ENCODE measurements at regions not wholly inside any gene's neighbourhood (a gene's known extent, or its start where the extent isn't known, plus 50 kb on each side); places are given as distances from the start of the nearest gene placed in this dataset.

- no peak for DNase-seq
Measured at GRCh38 chr10:105844676-105845570, 1203.8 kb downstream of the SORCS3 start.

- no peak for DNase-seq
Measured at GRCh38 chr10:105844241-105844640, 1203.2 kb downstream of the SORCS3 start.

GRCh38 chr10:105843786-105844185, 1202.7 kb downstream of the SORCS3 start:
- no peak for DNase-seq

- DNase-seq: no peak
Measured at GRCh38 chr10:105840288-105840770, 1199.2 kb downstream of the SORCS3 start.

- no peak for DNase-seq
Measured at GRCh38 chr10:105838392-105838791, 1197.3 kb downstream of the SORCS3 start.

- DNase-seq: no peak
Measured at GRCh38 chr10:105837951-105838350, 1196.9 kb downstream of the SORCS3 start.

GRCh38 chr10:105834261-105835059, 1193.4 kb downstream of the SORCS3 start:
- DNase-seq: no peak

GRCh38 chr10:105827133-105827532, 1186.0 kb downstream of the SORCS3 start:
- no peak for DNase-seq

- no peak for DNase-seq
Measured at GRCh38 chr10:105807935-105808587, 1167.0 kb downstream of the SORCS3 start.

- no peak for DNase-seq
Measured at GRCh38 chr10:105803206-105803605, 1162.1 kb downstream of the SORCS3 start.

GRCh38 chr10:105800641-105801040, 1159.6 kb downstream of the SORCS3 start:
- no peak for DNase-seq

- no peak for DNase-seq
Measured at GRCh38 chr10:105798328-105798889, 1157.3 kb downstream of the SORCS3 start.

- DNase-seq: no peak
Measured at GRCh38 chr10:105797234-105797890, 1156.3 kb downstream of the SORCS3 start.

GRCh38 chr10:105793071-105793470, 1152.0 kb downstream of the SORCS3 start:
- no peak for DNase-seq

GRCh38 chr10:105785721-105786120, 1144.6 kb downstream of the SORCS3 start:
- no peak for DNase-seq

GRCh38 chr10:105783936-105784483, 1142.9 kb downstream of the SORCS3 start:
- DNase-seq: no peak

- no peak for DNase-seq
Measured at GRCh38 chr10:105774881-105775280, 1133.8 kb downstream of the SORCS3 start.

GRCh38 chr10:105774351-105774750, 1133.3 kb downstream of the SORCS3 start:
- no peak for DNase-seq

GRCh38 chr10:105770524-105771212, 1129.6 kb downstream of the SORCS3 start:
- no peak for DNase-seq

- no peak for DNase-seq
Measured at GRCh38 chr10:105769248-105770184, 1128.4 kb downstream of the SORCS3 start.
